Cerebellar nuclear complex (tissue), 1 donor: ENCODE measurements at regions not wholly inside any gene's neighbourhood (a gene's known extent, or its start where the extent isn't known, plus 50 kb on each side); places are given as distances from the start of the nearest gene placed in this dataset.

ENCODE experiments used
- DNase-seq, 2 experiments: peaks; one replicate each; lab custom pipeline; 2025; lab: John Stamatoyannopoulos, UW

GRCh38 chr13:106234636-106235035, 300.8 kb downstream of the EFNB2 start:
- DNase-seq: no peak

- no peak for DNase-seq
Measured at GRCh38 chr13:106233134-106233735, 302.2 kb downstream of the EFNB2 start.

- DNase-seq: no peak
Measured at GRCh38 chr13:106232681-106233080, 302.8 kb downstream of the EFNB2 start.

GRCh38 chr13:106230450-106230849, 305.0 kb downstream of the EFNB2 start:
- DNase-seq: no peak

- no peak for DNase-seq
Measured at GRCh38 chr13:106225126-106225525, 310.3 kb downstream of the EFNB2 start.

GRCh38 chr13:106220211-106220610, 315.3 kb downstream of the EFNB2 start:
- no peak for DNase-seq

GRCh38 chr13:106213028-106213757, 322.3 kb downstream of the EFNB2 start:
- no peak for DNase-seq

- DNase-seq: no peak
Measured at GRCh38 chr13:106212386-106213010, 323.0 kb downstream of the EFNB2 start.

GRCh38 chr13:106210324-106210723, 325.1 kb downstream of the EFNB2 start:
- DNase-seq: no peak

GRCh38 chr13:106205871-106206270, 329.6 kb downstream of the EFNB2 start:
- no peak for DNase-seq

- DNase-seq: no peak
Measured at GRCh38 chr13:106197496-106197895, 338.0 kb downstream of the EFNB2 start.

- no peak for DNase-seq
Measured at GRCh38 chr13:106187501-106188095, 347.9 kb downstream of the EFNB2 start.

- no peak for DNase-seq
Measured at GRCh38 chr13:106187101-106187500, 348.4 kb downstream of the EFNB2 start.

- DNase-seq: no peak
Measured at GRCh38 chr13:106186366-106187030, 349.0 kb downstream of the EFNB2 start.

- no peak for DNase-seq
Measured at GRCh38 chr13:106184790-106185189, 350.7 kb downstream of the EFNB2 start.

GRCh38 chr13:106183410-106184065, 351.9 kb downstream of the EFNB2 start:
- no peak for DNase-seq

- no peak for DNase-seq
Measured at GRCh38 chr13:106182404-106182803, 353.1 kb downstream of the EFNB2 start.

GRCh38 chr13:106178816-106179215, 356.6 kb downstream of the EFNB2 start:
- DNase-seq: no peak

- DNase-seq: no peak
Measured at GRCh38 chr13:106177146-106177545, 358.3 kb downstream of the EFNB2 start.

GRCh38 chr13:106176117-106176516, 359.3 kb downstream of the EFNB2 start:
- DNase-seq: no peak

- no peak for DNase-seq
Measured at GRCh38 chr13:106173891-106174610, 361.4 kb downstream of the EFNB2 start.
